ENCODE measurements at regions not wholly inside any gene's neighbourhood (a gene's known extent, or its start where the extent isn't known, plus 50 kb on each side); places are given as distances from the start of the nearest gene placed in this dataset.
A peak's percentile ranks its signal among the peaks of the same experiment; 100 is the strongest.

- TF ChIP-seq, protein P1, sequence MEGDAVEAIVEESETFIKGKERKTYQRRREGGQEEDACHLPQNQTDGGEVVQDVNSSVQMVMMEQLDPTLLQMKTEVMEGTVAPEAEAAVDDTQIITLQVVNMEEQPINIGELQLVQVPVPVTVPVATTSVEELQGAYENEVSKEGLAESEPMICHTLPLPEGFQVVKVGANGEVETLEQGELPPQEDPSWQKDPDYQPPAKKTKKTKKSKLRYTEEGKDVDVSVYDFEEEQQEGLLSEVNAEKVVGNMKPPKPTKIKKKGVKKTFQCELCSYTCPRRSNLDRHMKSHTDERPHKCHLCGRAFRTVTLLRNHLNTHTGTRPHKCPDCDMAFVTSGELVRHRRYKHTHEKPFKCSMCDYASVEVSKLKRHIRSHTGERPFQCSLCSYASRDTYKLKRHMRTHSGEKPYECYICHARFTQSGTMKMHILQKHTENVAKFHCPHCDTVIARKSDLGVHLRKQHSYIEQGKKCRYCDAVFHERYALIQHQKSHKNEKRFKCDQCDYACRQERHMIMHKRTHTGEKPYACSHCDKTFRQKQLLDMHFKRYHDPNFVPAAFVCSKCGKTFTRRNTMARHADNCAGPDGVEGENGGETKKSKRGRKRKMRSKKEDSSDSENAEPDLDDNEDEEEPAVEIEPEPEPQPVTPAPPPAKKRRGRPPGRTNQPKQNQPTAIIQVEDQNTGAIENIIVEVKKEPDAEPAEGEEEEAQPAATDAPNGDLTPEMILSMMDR (IDR thresholded peaks at IDR 0.05; ENCODE audit: low read length, missing control alignments) = no peak
- H3K4me3 ChIP-seq (replicated peaks; ENCODE audit: low read depth, low read length) = no peak overlapping the region
- DNase-seq (ENCODE audit: low read depth) = peak; percentile 70
Observed at GRCh38 chr2:64267699-64268098, 123.5 kb upstream of the PELI1 start.

- TF ChIP-seq, protein P1 (IDR thresholded peaks at IDR 0.05; ENCODE audit: low read length, missing control alignments) = no peak
- DNase-seq (ENCODE audit: low read depth) = peak; percentile 65
- H3K4me3 ChIP-seq (replicated peaks; ENCODE audit: low read depth, low read length) = no peak overlapping the region
Observed at GRCh38 chr2:64268330-64269048, 124.3 kb upstream of the PELI1 start.

- no peak overlapping the region for H3K4me3 ChIP-seq (replicated peaks; ENCODE audit: low read depth, low read length)
- TF ChIP-seq, protein P1 (IDR thresholded peaks at IDR 0.05; ENCODE audit: low read length, missing control alignments) = no peak
- DNase-seq (ENCODE audit: low read depth) = peak; percentile 91
Observed at GRCh38 chr2:64273524-64274398, 129.5 kb upstream of the PELI1 start.

DNA sequence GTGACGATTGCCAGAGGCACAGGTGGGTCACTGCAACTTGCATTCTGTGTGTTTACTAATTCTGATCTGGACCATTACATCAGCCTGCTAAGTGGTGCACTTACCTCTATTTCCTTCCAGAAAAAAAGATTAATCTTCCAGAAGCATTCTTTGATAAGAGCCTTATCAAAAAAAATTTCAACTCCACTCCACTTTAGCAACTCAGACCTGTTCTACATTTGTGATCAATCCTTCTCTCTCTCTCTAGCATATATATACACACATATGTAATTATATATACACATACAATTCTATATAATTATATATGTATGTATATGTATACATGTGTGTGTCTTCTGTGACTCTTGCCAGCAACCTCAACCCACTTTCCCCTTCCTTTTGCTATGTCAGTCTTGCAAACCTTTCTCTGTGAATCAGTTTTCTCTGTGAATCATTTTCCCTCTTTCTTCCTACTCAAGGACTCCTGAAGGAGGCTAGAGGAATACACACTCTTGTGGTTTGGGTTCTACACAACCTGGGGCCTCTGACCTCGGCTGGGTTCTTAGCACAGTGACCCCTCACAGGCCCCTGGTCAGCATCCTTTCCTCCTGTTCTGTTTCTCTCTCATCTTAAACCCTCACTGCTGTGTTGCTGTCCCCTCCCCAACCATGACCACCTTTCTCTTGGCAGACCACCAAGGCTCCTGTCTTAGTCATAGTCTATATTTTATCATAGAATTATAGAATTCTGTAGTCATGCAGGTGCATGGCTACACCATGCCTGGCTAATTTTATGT lies 130.4 kb upstream of the PELI1 start:
- TF ChIP-seq, protein P1 (IDR thresholded peaks at IDR 0.05; ENCODE audit: low read length, missing control alignments) = no peak
- no peak for DNase-seq (ENCODE audit: low read depth)
- no peak overlapping the region for H3K4me3 ChIP-seq (replicated peaks; ENCODE audit: low read depth, low read length)

DNA sequence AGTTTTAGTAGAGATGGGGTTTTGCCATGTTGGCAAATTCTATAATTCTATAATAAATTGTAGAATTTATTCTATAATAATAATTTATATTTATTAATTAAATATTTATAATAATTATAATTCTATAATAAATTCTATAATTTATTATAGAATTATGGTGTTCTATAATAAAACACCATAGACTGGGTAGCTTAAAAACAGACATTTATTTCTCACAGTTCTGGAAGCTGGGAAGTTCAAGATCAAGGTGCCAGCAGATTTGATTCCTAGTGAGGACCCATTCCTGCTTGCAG lies 130.9 kb upstream of the PELI1 start:
- DNase-seq (ENCODE audit: low read depth) = no peak
- TF ChIP-seq, protein P1 (IDR thresholded peaks at IDR 0.05; ENCODE audit: low read length, missing control alignments) = no peak
- no peak overlapping the region for H3K4me3 ChIP-seq (replicated peaks; ENCODE audit: low read depth, low read length)

DNA sequence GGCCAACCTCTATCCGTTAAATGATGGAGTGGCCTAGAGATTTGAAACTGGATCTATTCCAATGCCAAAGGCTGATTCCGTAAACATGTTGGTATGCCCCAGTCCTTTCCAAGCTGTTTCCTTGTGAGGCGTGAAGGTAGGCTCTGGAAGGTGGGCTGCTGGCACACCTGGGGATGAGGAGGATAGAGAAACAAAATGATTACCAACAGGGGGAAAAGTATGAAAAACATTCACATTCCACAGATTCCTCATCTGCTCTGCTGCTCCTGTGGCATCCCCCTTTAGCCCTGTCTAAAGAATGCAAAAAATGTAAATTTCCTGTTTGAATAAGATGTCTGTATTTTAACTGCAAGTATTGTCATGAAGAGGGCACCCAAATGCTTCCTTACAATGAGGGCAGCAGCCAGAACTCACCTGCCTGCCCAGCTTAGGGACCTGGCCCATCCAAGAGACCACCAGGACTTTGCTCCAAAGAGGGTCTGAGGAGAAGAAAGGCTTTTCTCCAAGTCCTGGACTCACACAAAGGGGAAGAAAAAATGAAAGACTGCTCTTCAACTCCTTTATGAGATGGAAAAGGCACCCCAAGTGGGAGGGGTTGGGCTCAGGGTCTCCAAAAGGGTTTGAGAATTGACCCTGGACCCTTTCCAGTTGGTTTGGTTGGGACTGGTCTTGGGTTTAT lies 132.3 kb upstream of the PELI1 start:
- TF ChIP-seq, protein P1 (IDR thresholded peaks at IDR 0.05; ENCODE audit: low read length, missing control alignments) = no peak
- H3K4me3 ChIP-seq (replicated peaks; ENCODE audit: low read depth, low read length) = no peak overlapping the region
- peak; percentile 58 for DNase-seq (ENCODE audit: low read depth)

Data from fibroblast of pulmonary artery (primary cell).